ENCODE measurements at regions not wholly inside any gene's neighbourhood (a gene's known extent, or its start where the extent isn't known, plus 50 kb on each side); places are given as distances from the start of the nearest gene placed in this dataset.

DNA sequence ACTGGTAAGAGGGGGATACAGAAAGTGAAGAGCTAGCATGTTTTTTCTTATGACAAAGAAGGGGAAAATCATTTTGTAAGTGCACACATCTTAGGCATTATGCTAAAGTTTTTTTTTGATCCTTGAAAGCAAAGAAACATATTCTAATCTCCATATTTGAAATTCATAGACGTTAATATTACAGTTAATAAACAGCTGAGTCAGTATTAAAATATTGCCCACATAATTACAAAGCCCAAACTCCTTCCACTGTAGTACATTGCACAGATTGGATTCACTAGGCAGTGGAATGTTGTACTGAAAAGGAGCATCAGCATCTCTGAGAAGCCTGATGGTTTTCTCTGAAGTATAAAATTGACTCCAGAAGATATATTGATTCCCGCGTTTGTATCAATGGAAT is 122.6 kb downstream of the ISOC1 start:
- Mint-ChIP-seq H3K27me3 (no peaks in the 10 kb centered on the region), H3K4me3 (ENCODE audit: low read depth) (no peak overlapping the region), H3K9me3 (ENCODE audit: low read depth) (peaks cover 14% of the 10 kb centered on the region), H3K4me1 (ENCODE audit: low read depth) (no peaks in the 10 kb centered on the region), H3K27ac (no peak overlapping the region), H3K36me3 (ENCODE audit: insufficient read depth) (peaks cover 1% of the 10 kb centered on the region)
- TF ChIP-seq, protein P1, sequence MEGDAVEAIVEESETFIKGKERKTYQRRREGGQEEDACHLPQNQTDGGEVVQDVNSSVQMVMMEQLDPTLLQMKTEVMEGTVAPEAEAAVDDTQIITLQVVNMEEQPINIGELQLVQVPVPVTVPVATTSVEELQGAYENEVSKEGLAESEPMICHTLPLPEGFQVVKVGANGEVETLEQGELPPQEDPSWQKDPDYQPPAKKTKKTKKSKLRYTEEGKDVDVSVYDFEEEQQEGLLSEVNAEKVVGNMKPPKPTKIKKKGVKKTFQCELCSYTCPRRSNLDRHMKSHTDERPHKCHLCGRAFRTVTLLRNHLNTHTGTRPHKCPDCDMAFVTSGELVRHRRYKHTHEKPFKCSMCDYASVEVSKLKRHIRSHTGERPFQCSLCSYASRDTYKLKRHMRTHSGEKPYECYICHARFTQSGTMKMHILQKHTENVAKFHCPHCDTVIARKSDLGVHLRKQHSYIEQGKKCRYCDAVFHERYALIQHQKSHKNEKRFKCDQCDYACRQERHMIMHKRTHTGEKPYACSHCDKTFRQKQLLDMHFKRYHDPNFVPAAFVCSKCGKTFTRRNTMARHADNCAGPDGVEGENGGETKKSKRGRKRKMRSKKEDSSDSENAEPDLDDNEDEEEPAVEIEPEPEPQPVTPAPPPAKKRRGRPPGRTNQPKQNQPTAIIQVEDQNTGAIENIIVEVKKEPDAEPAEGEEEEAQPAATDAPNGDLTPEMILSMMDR (IDR thresholded peaks at IDR 0.05; ENCODE audit: unreplicated experiment) = no peak
- no peak for DNase-seq (ENCODE audit: low spot score, unreplicated experiment)

GRCh38 chr5:129223178-129223577 is 128.6 kb downstream of the ISOC1 start:
- Mint-ChIP-seq H3K4me1 (ENCODE audit: low read depth) (no peaks in the 10 kb centered on the region), H3K4me3 (ENCODE audit: low read depth) (no peak overlapping the region), H3K9me3 (ENCODE audit: low read depth) (no peaks in the 10 kb centered on the region), H3K27me3 (no peaks in the 10 kb centered on the region), H3K36me3 (ENCODE audit: insufficient read depth) (no peaks in the 10 kb centered on the region), H3K27ac (no peak overlapping the region)
- TF ChIP-seq, protein P1 (IDR thresholded peaks at IDR 0.05; ENCODE audit: unreplicated experiment) = no peak
- DNase-seq (ENCODE audit: low spot score, unreplicated experiment) = no peak

DNA sequence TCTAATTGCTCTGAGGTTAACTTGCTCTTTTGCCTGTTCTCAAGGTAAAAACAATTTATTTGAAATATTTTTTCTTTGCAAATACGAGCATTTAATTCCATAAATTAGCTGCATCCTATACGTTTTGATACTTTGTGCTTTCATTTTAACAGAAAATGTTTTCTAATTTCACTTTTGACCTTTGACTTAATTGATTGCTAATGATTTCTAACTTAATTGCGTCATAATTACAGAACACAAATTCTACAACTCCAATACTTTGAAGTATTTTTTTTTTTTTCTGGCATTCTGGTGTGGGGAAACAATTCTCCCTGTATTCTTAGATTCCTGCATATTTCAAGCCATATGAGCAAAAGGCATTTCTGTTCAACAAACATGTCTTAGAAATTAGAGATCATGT is 134.0 kb downstream of the ISOC1 start:
- Mint-ChIP-seq H3K27ac (no peak overlapping the region), H3K36me3 (ENCODE audit: insufficient read depth) (no peaks in the 10 kb centered on the region), H3K4me1 (ENCODE audit: low read depth) (peaks cover 1% of the 10 kb centered on the region), H3K27me3 (no peaks in the 10 kb centered on the region), H3K4me3 (ENCODE audit: low read depth) (no peak overlapping the region), H3K9me3 (ENCODE audit: low read depth) (no peaks in the 10 kb centered on the region)
- TF ChIP-seq, protein P1 (IDR thresholded peaks at IDR 0.05; ENCODE audit: unreplicated experiment) = no peak
- DNase-seq (ENCODE audit: low spot score, unreplicated experiment) = no peak

DNA sequence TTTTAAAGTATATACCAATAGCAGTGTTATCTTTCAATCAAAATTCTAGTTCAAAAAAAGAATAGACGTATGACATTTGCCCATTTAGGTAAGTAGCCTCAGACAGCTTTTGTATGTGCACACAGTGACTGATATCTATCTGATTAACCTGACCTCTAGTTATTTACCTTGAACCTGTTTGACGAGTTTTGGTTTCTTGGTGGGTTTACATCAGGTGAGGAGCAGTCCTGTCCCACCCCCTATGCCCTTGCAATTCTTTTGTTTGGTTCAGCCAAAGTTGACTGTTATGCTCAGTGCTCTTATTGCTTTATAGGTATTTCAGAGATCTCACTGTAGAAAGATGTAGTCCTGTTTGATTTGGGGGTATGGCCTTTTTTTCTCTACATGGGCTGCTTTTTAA is 147.2 kb downstream of the ISOC1 start:
- Mint-ChIP-seq H3K9me3 (ENCODE audit: low read depth) (no peaks in the 10 kb centered on the region), H3K27ac (peak overlapping the region; percentile 86), H3K36me3 (ENCODE audit: insufficient read depth) (no peaks in the 10 kb centered on the region), H3K4me1 (ENCODE audit: low read depth) (peaks cover 34% of the 10 kb centered on the region), H3K4me3 (ENCODE audit: low read depth) (peak overlapping the region; percentile 3), H3K27me3 (no peaks in the 10 kb centered on the region)
- no peak for DNase-seq (ENCODE audit: low spot score, unreplicated experiment)
- TF ChIP-seq, protein P1 (IDR thresholded peaks at IDR 0.05; ENCODE audit: unreplicated experiment) = no peak

- Mint-ChIP-seq H3K36me3 (ENCODE audit: insufficient read depth) (no peaks in the 10 kb centered on the region), H3K27me3 (no peaks in the 10 kb centered on the region), H3K4me1 (ENCODE audit: low read depth) (peaks cover 33% of the 10 kb centered on the region), H3K4me3 (ENCODE audit: low read depth) (no peak overlapping the region), H3K9me3 (ENCODE audit: low read depth) (no peaks in the 10 kb centered on the region), H3K27ac (no peak overlapping the region)
- DNase-seq (ENCODE audit: low spot score, unreplicated experiment) = no peak
- TF ChIP-seq, protein P1 (IDR thresholded peaks at IDR 0.05; ENCODE audit: unreplicated experiment) = no peak
Observed at GRCh38 chr5:129243039-129243438, 148.5 kb downstream of the ISOC1 start.

Data from progenitor cell of endocrine pancreas (in vitro differentiated cells).